GM04504 (cell line): ENCODE measurements at regions not wholly inside any gene's neighbourhood (a gene's known extent, or its start where the extent isn't known, plus 50 kb on each side); places are given as distances from the start of the nearest gene placed in this dataset.
A peak's percentile ranks its signal among the peaks of the same experiment; 100 is the strongest.

ENCODE experiments used
- DNase-seq: peaks from one replicate; pipeline ENCODE4 v3.0.0-alpha.2; 2012; ENCODE audit warnings: low read depth

- DNase-seq = no peak
These were observed 51.8 kb upstream of the NDUFB4 start for GRCh38 chr3:120544361-120544760.

DNA sequence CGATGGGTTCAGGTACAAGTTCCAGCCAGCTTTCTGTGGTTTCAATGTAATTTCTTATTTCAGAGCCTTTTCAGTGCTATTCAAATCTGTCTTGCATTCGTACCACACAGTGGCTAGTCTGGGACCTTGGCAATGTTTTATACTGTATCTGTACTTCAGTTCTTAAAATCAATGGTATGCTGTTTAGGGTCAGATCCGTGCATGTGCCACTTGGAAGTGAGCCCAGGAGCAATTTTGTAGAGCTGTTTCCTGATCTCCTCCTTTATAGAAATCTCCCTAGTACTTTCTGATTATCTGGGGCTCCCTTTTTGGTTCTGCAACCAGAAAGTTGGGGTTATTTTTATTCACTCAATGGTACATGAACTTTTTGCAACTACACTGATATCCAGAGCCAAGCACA lies 59.5 kb upstream of the NDUFB4 start:
- no peak for DNase-seq

GRCh38 chr3:120532969-120533368 lies 63.2 kb upstream of the NDUFB4 start:
- DNase-seq = no peak

GRCh38 chr3:120528163-120528562 lies 68.0 kb upstream of the NDUFB4 start:
- DNase-seq = no peak

DNA sequence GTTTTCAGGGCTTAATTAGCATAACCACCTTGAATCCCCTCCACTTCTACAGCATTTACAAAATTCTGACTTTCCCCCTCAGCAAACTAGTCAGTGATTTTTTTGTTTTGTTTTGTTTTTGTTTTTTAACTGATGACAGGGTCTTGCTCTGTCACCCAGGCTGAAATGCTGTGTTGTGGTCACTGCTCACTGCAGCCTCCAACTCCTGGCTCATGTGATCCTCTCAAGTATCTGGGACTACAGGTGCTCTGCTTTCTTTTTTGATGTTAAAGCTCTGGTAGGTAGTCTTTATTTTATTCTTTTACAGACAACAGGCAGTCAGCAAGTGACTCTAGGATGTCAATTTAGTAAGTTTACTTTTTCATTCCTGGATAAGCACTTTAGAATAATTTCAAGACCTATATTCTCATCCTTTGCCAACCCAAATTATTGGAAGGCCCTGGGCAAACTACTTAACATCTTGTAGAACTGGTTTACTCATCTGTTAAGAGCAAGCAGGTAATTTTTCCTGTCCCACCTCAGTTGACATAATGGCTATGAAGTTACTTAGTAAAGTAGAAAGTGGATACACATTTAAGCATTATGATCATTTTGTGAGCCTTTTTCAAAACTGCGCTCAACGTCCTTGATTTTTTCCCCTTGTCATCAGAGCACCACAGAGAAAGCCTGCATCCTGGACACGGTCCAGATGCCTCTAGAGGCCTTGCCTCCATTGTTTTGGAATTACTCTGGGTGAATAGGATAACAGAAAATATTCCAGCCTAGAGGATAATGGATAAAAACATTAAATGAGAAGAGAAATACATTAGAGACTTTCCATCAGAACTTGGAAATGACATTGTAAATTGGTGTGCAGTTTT lies 69.9 kb upstream of the NDUFB4 start:
- DNase-seq = no peak

- peak; percentile 16 for DNase-seq
These were observed 71.8 kb upstream of the NDUFB4 start for GRCh38 chr3:120524171-120524923.

GRCh38 chr3:120516136-120516535 lies 65.3 kb upstream of the FSTL1 start:
- no peak for DNase-seq

DNA sequence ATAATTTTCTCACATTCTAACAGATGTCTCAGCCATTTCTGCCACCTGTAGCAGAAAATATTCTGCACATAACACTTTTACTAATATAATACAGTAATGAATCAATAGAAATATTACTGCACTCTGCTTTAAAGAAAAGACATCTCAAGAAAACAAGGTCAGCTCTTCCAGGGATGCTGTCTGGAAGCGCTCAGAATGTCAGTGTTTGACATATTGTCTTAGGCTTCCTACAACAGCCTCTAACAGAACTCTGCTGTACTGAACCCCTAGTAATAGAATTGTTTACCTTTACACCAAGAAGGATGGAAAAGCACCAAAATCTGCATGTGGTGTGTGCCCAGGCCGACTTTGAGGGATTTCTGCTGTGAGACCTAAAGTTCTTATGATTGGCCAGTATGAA lies 61.9 kb upstream of the FSTL1 start:
- no peak for DNase-seq

DNA sequence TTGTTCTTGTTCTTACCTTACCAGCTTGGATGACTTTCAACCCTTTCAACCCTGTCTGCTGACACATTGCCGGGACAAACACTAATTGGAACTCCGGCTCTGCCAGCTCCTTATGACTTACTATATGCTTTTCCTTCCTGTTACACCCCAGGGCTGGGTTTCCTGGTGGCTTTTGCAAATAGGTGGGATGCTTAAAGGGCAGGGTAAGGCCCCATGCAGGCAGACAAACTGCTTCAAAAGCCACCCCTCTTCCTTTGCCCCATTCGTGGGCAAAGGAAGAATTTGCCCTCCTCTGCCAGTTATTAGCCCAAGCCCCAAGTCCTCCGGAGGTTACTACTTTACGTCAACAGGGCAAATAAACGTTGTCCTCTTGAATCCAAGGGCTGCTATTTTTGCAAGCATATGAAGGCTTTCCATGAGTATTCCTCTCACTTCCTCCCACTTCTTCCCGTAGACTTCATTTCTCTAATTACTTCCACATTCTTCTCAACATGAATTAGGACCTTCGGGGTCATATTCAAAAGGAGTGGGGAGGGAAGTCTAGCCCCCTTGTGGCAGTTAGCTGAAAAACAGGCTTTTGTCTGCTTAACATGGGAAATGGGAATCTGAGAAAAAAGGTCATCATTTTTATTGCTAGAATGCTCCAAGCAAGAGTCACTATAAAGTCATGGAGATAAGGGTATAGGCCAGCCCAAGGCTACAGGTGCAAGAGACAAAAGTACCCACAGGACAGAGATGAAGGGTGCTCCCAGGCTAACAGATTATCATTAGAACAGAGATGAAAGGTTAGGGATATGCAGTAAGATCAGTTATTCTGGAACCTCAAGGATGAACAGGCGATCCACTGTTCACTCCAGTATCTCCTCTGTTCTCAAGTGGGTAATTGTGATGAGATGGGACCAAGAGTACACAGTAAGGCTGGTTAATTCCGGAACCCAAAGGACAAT lies 56.3 kb upstream of the FSTL1 start:
- DNase-seq = peak; percentile 60

- DNase-seq = no peak
These were observed 55.5 kb upstream of the FSTL1 start for GRCh38 chr3:120506076-120506827.

GRCh38 chr3:120503727-120504616 lies 53.2 kb upstream of the FSTL1 start:
- DNase-seq = no peak

DNA sequence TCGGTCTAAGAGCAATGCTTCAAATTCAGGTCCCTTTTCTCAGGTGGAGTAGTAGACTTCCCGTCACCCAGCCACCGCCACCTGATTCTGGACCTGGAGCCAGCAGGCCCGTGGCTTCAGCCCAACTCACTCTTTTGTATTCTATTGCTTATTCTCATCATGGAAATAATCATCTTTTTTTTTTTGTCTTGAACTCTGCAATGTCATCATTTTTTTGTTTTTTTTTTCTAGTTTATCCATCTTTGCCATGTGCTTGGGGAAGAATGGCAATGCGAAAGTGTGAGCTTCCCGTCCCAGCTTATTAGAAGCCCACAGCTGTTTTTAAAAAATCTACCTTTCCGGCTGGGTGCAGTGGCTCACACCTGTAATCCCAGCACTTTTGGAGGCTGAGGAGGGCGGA lies 51.3 kb upstream of the FSTL1 start:
- DNase-seq = no peak
